ELF-1 (cell line): ENCODE measurements at regions not wholly inside any gene's neighbourhood (a gene's known extent, or its start where the extent isn't known, plus 50 kb on each side); places are given as distances from the start of the nearest gene placed in this dataset.

ENCODE experiments used
- DNase-seq: peaks from one replicate; pipeline ENCODE4 v3.0.0-alpha.2; 2016; ENCODE audit warnings: low read depth, low spot score

DNA sequence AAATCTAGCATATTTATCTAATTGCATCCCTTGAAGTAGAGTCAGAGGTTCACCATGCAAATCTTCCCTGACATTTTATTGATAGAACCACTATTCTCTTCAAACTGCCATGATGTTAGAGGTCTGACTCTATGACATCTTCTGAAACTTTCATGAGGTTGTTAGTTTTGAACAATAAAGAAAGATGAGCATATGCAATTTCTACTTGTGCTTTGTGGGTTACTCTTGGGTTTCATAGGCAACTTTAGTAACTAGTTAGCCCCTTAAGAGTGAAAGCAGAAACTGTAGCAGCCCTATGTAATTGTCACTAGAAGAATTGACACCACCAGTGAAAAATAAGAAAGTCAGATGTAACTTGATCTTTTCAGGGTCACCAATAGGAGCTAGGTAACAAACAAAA is 53.1 kb upstream of the ZEB2 start:
- no peak for DNase-seq

DNA sequence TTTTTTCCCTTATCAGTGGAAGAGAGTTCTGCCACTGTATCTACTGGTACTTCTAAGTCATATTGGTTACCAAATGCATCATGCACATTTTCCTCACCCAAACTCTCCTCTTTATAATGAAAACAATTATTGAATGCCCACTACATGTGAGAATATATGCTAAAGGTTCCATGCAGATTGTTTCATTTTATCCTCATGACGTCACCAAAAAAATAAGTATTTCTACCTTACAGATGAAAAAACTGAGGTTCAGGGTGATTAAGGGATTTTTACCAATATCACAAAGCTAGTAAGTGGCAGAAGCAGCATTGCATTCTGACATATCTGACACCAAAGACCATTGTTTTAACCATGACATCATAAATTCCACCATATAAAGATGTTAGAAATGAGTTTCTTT is 51.9 kb upstream of the ZEB2 start:
- no peak for DNase-seq

DNA sequence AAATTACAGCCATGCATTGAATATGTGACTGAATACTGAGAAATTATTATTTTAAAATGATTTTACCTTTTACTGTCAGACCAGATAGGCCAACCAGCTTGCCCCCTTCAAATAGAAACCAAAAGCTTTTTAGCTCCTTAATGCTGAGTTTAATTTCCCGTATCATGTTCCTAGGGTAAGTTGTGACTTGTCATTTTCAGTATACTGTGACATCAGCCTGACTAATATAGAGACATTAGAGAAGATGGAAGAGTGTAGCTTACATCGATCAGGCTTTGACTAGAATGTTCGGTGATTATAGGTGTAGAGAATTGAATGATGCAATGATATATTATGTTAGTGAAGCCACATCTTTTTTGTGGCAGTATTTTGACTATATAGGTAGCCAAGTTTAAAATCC is 50.6 kb upstream of the ZEB2 start:
- no peak for DNase-seq
